ENCODE measurements at regions not wholly inside any gene's neighbourhood (a gene's known extent, or its start where the extent isn't known, plus 50 kb on each side); places are given as distances from the start of the nearest gene placed in this dataset.

GRCh38 chr13:74329962-74330361, 195.8 kb upstream of the KLF12 start:
- TF ChIP-seq, protein P1, sequence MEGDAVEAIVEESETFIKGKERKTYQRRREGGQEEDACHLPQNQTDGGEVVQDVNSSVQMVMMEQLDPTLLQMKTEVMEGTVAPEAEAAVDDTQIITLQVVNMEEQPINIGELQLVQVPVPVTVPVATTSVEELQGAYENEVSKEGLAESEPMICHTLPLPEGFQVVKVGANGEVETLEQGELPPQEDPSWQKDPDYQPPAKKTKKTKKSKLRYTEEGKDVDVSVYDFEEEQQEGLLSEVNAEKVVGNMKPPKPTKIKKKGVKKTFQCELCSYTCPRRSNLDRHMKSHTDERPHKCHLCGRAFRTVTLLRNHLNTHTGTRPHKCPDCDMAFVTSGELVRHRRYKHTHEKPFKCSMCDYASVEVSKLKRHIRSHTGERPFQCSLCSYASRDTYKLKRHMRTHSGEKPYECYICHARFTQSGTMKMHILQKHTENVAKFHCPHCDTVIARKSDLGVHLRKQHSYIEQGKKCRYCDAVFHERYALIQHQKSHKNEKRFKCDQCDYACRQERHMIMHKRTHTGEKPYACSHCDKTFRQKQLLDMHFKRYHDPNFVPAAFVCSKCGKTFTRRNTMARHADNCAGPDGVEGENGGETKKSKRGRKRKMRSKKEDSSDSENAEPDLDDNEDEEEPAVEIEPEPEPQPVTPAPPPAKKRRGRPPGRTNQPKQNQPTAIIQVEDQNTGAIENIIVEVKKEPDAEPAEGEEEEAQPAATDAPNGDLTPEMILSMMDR (IDR thresholded peaks at IDR 0.05) = no peak
- no peak for TF ChIP-seq EZH2phosphoT487 (IDR thresholded peaks at IDR 0.05)

Measured in neural progenitor cell (in vitro differentiated cells).